ENCODE measurements at regions not wholly inside any gene's neighbourhood (a gene's known extent, or its start where the extent isn't known, plus 50 kb on each side); places are given as distances from the start of the nearest gene placed in this dataset.

GRCh38 chr1:83735526-83735925 is 263.4 kb downstream of the TTLL7 start:
- TF ChIP-seq, protein P1, sequence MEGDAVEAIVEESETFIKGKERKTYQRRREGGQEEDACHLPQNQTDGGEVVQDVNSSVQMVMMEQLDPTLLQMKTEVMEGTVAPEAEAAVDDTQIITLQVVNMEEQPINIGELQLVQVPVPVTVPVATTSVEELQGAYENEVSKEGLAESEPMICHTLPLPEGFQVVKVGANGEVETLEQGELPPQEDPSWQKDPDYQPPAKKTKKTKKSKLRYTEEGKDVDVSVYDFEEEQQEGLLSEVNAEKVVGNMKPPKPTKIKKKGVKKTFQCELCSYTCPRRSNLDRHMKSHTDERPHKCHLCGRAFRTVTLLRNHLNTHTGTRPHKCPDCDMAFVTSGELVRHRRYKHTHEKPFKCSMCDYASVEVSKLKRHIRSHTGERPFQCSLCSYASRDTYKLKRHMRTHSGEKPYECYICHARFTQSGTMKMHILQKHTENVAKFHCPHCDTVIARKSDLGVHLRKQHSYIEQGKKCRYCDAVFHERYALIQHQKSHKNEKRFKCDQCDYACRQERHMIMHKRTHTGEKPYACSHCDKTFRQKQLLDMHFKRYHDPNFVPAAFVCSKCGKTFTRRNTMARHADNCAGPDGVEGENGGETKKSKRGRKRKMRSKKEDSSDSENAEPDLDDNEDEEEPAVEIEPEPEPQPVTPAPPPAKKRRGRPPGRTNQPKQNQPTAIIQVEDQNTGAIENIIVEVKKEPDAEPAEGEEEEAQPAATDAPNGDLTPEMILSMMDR (IDR thresholded peaks at IDR 0.05): no peak
- no peak for TF ChIP-seq POLR2A (IDR thresholded peaks at IDR 0.05)
- no peak for TF ChIP-seq POLR2AphosphoS5 (IDR thresholded peaks at IDR 0.05)
